Trophoblast cell (in vitro differentiated cells and primary cell): ENCODE measurements at regions not wholly inside any gene's neighbourhood (a gene's known extent, or its start where the extent isn't known, plus 50 kb on each side); places are given as distances from the start of the nearest gene placed in this dataset.

Experiments
- DNase-seq, 2 donors: peaks; one replicate each; pipeline ENCODE4 v3.0.0-alpha.2; 2016
- H2AFZ ChIP-seq: 2 replicates; pipeline ENCODE4 v1.6.1; 2013; ENCODE audit warnings: low read length, moderate library complexity, mild to moderate bottlenecking; ENCODE audit not compliant: insufficient read depth, poor library complexity
- H2AK5ac ChIP-seq: 2 replicates; pipeline ENCODE4 v1.6.1; 2013; ENCODE audit warnings: mild to moderate bottlenecking, low read length
- H2BK120ac ChIP-seq: 2 replicates; pipeline ENCODE4 v1.6.1; 2013; ENCODE audit warnings: low read length, mild to moderate bottlenecking, moderate library complexity; ENCODE audit not compliant: insufficient read depth, poor library complexity
- H2BK12ac ChIP-seq: 2 replicates; pipeline ENCODE4 v1.6.1; 2013; ENCODE audit warnings: mild to moderate bottlenecking, low read length, moderate library complexity
- H2BK5ac ChIP-seq: 2 replicates; pipeline ENCODE4 v1.6.1; 2013; ENCODE audit warnings: low read length, low read depth, moderate library complexity, mild to moderate bottlenecking; ENCODE audit not compliant: poor library complexity
- H3K14ac ChIP-seq: 2 replicates; pipeline ENCODE4 v1.6.1; 2013; ENCODE audit warnings: mild to moderate bottlenecking, low read length
- H3K18ac ChIP-seq: 2 replicates; pipeline ENCODE4 v1.6.1; 2013; ENCODE audit warnings: mild to moderate bottlenecking, low read length
- H3K23ac ChIP-seq: 2 replicates; pipeline ENCODE4 v1.6.1; 2013; ENCODE audit warnings: low read length
- H3K27ac ChIP-seq: 2 replicates; pipeline ENCODE4 v1.5.1; 2013; ENCODE audit warnings: low read depth, mild to moderate bottlenecking, inconsistent platforms, low read length, moderate library complexity
- H3K27me3 ChIP-seq: 2 replicates; pipeline ENCODE4 v1.6.1; 2013; ENCODE audit warnings: inconsistent platforms, mild to moderate bottlenecking, low read length, moderate library complexity; ENCODE audit not compliant: insufficient read depth
- H3K36me3 ChIP-seq, 2 experiments: 1 replicate in 1 of 2; 2 replicates in 1 of 2; pipeline ENCODE4 v1.6.1; 2013; ENCODE audit warnings: low read length in 2 of 2, mild to moderate bottlenecking in 2 of 2, moderate library complexity in 1 of 2; ENCODE audit not compliant: insufficient read depth in 2 of 2, control insufficient read depth in 1 of 2
- H3K4ac ChIP-seq: 2 replicates; pipeline ENCODE4 v1.6.1; 2013; ENCODE audit warnings: low read depth, mild to moderate bottlenecking, low read length, moderate library complexity
- H3K4me1 ChIP-seq, 2 experiments: 1 replicate in 1 of 2; 2 replicates in 1 of 2; pipeline ENCODE4 v1.6.1; 2013; ENCODE audit warnings: low read length in 2 of 2, mild to moderate bottlenecking in 2 of 2, moderate library complexity in 1 of 2; ENCODE audit not compliant: insufficient read depth in 2 of 2, control insufficient read depth in 1 of 2
- H3K4me2 ChIP-seq: 2 replicates; pipeline ENCODE4 v1.6.1; 2013; ENCODE audit warnings: inconsistent platforms, mild to moderate bottlenecking, low read length, moderate library complexity
- H3K4me3 ChIP-seq: 2 replicates; pipeline ENCODE4 v1.5.1; 2013; ENCODE audit warnings: mild to moderate bottlenecking, low read depth, low read length, inconsistent platforms
- H3K79me1 ChIP-seq: one replicate; pipeline ENCODE4 v1.6.1; 2013; ENCODE audit warnings: low read length
- H3K79me2 ChIP-seq: 2 replicates; pipeline ENCODE4 v1.6.1; 2013; ENCODE audit warnings: low read length, mild to moderate bottlenecking; ENCODE audit not compliant: control insufficient read depth, insufficient read depth, poor library complexity
- H3K9ac ChIP-seq: 2 replicates; pipeline ENCODE4 v1.6.1; 2013; ENCODE audit warnings: mild to moderate bottlenecking, low read length
- H3K9me3 ChIP-seq: 2 replicates; pipeline ENCODE4 v1.6.1; 2013; ENCODE audit warnings: low read depth, mild to moderate bottlenecking, control low read depth, inconsistent platforms, low read length; ENCODE audit not compliant: insufficient read depth
- H4K12ac ChIP-seq: 2 replicates; pipeline ENCODE4 v1.6.1; 2013; ENCODE audit warnings: low read depth, mild to moderate bottlenecking, low read length, moderate library complexity
- H4K8ac ChIP-seq: 2 replicates; pipeline ENCODE4 v1.6.1; 2013; ENCODE audit warnings: low read depth, mild to moderate bottlenecking, low read length, moderate library complexity
- H4K91ac ChIP-seq: one replicate; pipeline ENCODE4 v1.6.1; 2013; ENCODE audit warnings: low read depth, mild to moderate bottlenecking, low read length, moderate library complexity
- WGBS: extraction: QIAGEN DNeasy Blood & Tissue Kit; methylation state at CpG from one replicate; pipeline ENCODE4 v1.1.7; 2013; ENCODE audit warnings: missing lambda C conversion rate; ENCODE audit not compliant: insufficient read length, insufficient coverage; ENCODE audit errors: extremely low coverage; 5-methylcytosine and 5-hydroxymethylcytosine counted together

- Histone ChIP-seq H4K8ac (no peak overlapping the region), H3K79me2 (no peaks in the 10 kb centered on the region), H3K79me1 (no peaks in the 10 kb centered on the region), H3K18ac (no peak overlapping the region), H4K91ac (no peak overlapping the region), H4K12ac (no peak overlapping the region), H2BK12ac (no peak overlapping the region), H2AFZ (no peak overlapping the region), H3K4me2 (no peak overlapping the region), H2AK5ac (no peak overlapping the region), H2BK120ac (no peak overlapping the region), H3K9ac (no peak overlapping the region), H3K14ac (no peak overlapping the region), H3K9me3 (peaks cover 3% of the 10 kb centered on the region), H3K4me3 (no peak overlapping the region), H3K4ac (no peak overlapping the region), H3K27me3 (no peaks in the 10 kb centered on the region), H2BK5ac (no peak overlapping the region), H3K4me1 (no peaks in the 10 kb centered on the region), H3K23ac (no peak overlapping the region), H3K27ac (no peak overlapping the region), H3K36me3 (no peaks in the 10 kb centered on the region)
- DNase-seq: no peak
Measured at GRCh38 chr14:58901826-58902225, 264.1 kb downstream of the DACT1 start.

- no CpG with 5 or more reads among the region's 1 CpG for WGBS
- Histone ChIP-seq H3K18ac (no peak overlapping the region), H3K4me3 (no peak overlapping the region), H2BK5ac (no peak overlapping the region), H3K9ac (no peak overlapping the region), H3K9me3 (peaks cover 3% of the 10 kb centered on the region), H2AK5ac (no peak overlapping the region), H4K91ac (no peak overlapping the region), H3K27ac (no peak overlapping the region), H3K36me3 (no peaks in the 10 kb centered on the region), H2BK12ac (no peak overlapping the region), H2BK120ac (no peak overlapping the region), H4K12ac (no peak overlapping the region), H3K23ac (no peak overlapping the region), H3K4ac (no peak overlapping the region), H3K27me3 (no peaks in the 10 kb centered on the region), H4K8ac (no peak overlapping the region), H3K14ac (no peak overlapping the region), H3K79me1 (no peaks in the 10 kb centered on the region), H3K4me1 (no peaks in the 10 kb centered on the region), H3K79me2 (no peaks in the 10 kb centered on the region), H3K4me2 (no peak overlapping the region), H2AFZ (no peak overlapping the region)
- no peak for DNase-seq
Measured at GRCh38 chr14:58904776-58905175, 267.0 kb downstream of the DACT1 start.

GRCh38 chr14:58907803-58908202, 270.0 kb downstream of the DACT1 start:
- Histone ChIP-seq H4K12ac (no peak overlapping the region), H3K4me2 (no peak overlapping the region), H2BK120ac (no peak overlapping the region), H2AK5ac (no peak overlapping the region), H3K4me3 (no peak overlapping the region), H3K79me2 (no peaks in the 10 kb centered on the region), H2BK5ac (no peak overlapping the region), H2AFZ (no peak overlapping the region), H3K36me3 (no peaks in the 10 kb centered on the region), H3K9ac (no peak overlapping the region), H4K91ac (no peak overlapping the region), H3K23ac (no peak overlapping the region), H3K4ac (no peak overlapping the region), H2BK12ac (no peak overlapping the region), H3K79me1 (no peaks in the 10 kb centered on the region), H3K18ac (no peak overlapping the region), H4K8ac (no peak overlapping the region), H3K27ac (no peak overlapping the region), H3K27me3 (no peaks in the 10 kb centered on the region), H3K14ac (no peak overlapping the region), H3K4me1 (no peaks in the 10 kb centered on the region), H3K9me3 (peaks cover 2% of the 10 kb centered on the region)
- DNase-seq: no peak
- WGBS: no CpG with 5 or more reads among the region's 1 CpG

- H3K79me2 ChIP-seq: no peaks in the 10 kb centered on the region
- no peak overlapping the region for H3K18ac ChIP-seq
- no peak overlapping the region for H2BK120ac ChIP-seq
- H4K12ac ChIP-seq: no peak overlapping the region
- no peak for DNase-seq
- H3K9ac ChIP-seq: no peak overlapping the region
- WGBS: no CpG with 5 or more reads among the region's 6 CpGs
- H4K91ac ChIP-seq: no peak overlapping the region
- no peak overlapping the region for H3K14ac ChIP-seq
- H3K27ac ChIP-seq: no peak overlapping the region
- no peaks in the 10 kb centered on the region for H3K36me3 ChIP-seq
- no peak overlapping the region for H3K4me3 ChIP-seq
- no peak overlapping the region for H3K4me2 ChIP-seq
- H3K9me3 ChIP-seq: no peaks in the 10 kb centered on the region
- H3K4ac ChIP-seq: no peak overlapping the region
- H2AFZ ChIP-seq: no peak overlapping the region
- H2AK5ac ChIP-seq: no peak overlapping the region
- H3K79me1 ChIP-seq: no peaks in the 10 kb centered on the region
- no peak overlapping the region for H4K8ac ChIP-seq
- H3K4me1 ChIP-seq: no peaks in the 10 kb centered on the region
- H3K23ac ChIP-seq: no peak overlapping the region
- H2BK5ac ChIP-seq: no peak overlapping the region
- no peak overlapping the region for H2BK12ac ChIP-seq
- H3K27me3 ChIP-seq: no peaks in the 10 kb centered on the region
Measured at GRCh38 chr14:58912287-58912686, 274.5 kb downstream of the DACT1 start.
